Panc1 (cell line): ENCODE measurements at regions not wholly inside any gene's neighbourhood (a gene's known extent, or its start where the extent isn't known, plus 50 kb on each side); places are given as distances from the start of the nearest gene placed in this dataset.

ENCODE experiments used
- ATAC-seq: fragments of 200-7000 bp; cut with Tn5 transposase; 2 replicates; pipeline ENCODE4 v1.9.1; 2020; ENCODE audit warnings: mild to moderate bottlenecking, moderate library complexity
- BruUV-seq: library from RNA; stranded (reverse); fragments of 400-500 nt; replicated peaks from 2 replicates; lab custom pipeline; 2021; lab: Mats Ljungman, UMichigan
- CTCF ChIA-PET: fragments of 300-600 bp; sonication (Branson Sonifier 250); formaldehyde crosslinking; loops from one replicate; lab custom pipeline; 2022; ENCODE audit warnings: antibody characterized with exemption; lab: Charles Lee
- POLR2A ChIA-PET: fragments of 300-600 bp; sonication (Branson Sonifier 250); formaldehyde crosslinking; loops from one replicate; lab custom pipeline; 2022; ENCODE audit warnings: antibody characterized with exemption; lab: Charles Lee
- DNase-seq: peaks from one replicate; pipeline ENCODE4 v3.0.0-alpha.2; 2010; ENCODE audit warnings: low read depth, low spot score
- H3K27ac ChIP-seq: 2 replicates; pipeline ENCODE4 v1.5.1; 2011; ENCODE audit warnings: mild to moderate bottlenecking, low read length, inconsistent platforms
- H3K27me3 ChIP-seq: fragments of 200-500 bp; sonication (Bioruptor generic); 2 replicates; pipeline ENCODE4 v1.6.0; 2014; ENCODE audit warnings: low read length, inconsistent platforms; ENCODE audit not compliant: control insufficient read depth, insufficient read depth
- H3K36me3 ChIP-seq: fragments of 200-500 bp; sonication (Bioruptor generic); 2 replicates; pipeline ENCODE4 v1.5.1; 2014; ENCODE audit warnings: inconsistent platforms, mild to moderate bottlenecking, low read length, moderate library complexity; ENCODE audit not compliant: control insufficient read depth, insufficient read depth
- H3K4me1 ChIP-seq: 2 replicates; pipeline ENCODE4 v1.5.1; 2011; ENCODE audit warnings: inconsistent platforms, mild to moderate bottlenecking, low read length, moderate library complexity; ENCODE audit not compliant: control insufficient read depth, insufficient read depth
- H3K4me3 ChIP-seq, 2 experiments: 2 replicates each; pipeline ENCODE4 v1.5.1; 2011 to 2012; ENCODE audit warnings: low read depth in 2 of 2, low read length in 2 of 2, mild to moderate bottlenecking in 2 of 2, inconsistent platforms in 1 of 2, moderate library complexity in 1 of 2
- H3K9me3 ChIP-seq: fragments of 200-500 bp; sonication (Bioruptor generic); 2 replicates; pipeline ENCODE4 v1.5.1; 2014; ENCODE audit warnings: low read depth, mild to moderate bottlenecking, inconsistent platforms, low read length, moderate library complexity; ENCODE audit not compliant: control insufficient read depth, insufficient read depth
- CTCF ChIP-seq: fragments of 450-650 bp; IDR thresholded peaks from 2 replicates; pipeline ENCODE4 v1.5.1; 2017; ENCODE audit warnings: mild to moderate bottlenecking
- POLR2AphosphoS5 ChIP-seq: IDR thresholded peaks from 2 replicates; pipeline ENCODE4 v1.6.1; 2012; ENCODE audit warnings: mild to moderate bottlenecking, low read depth, low read length, moderate library complexity
- REST ChIP-seq, 2 experiments: IDR thresholded peaks; 2 replicates each; pipeline ENCODE4 v1.6.1; 2011 to 2012; ENCODE audit warnings: low read depth in 2 of 2, control low read depth in 1 of 2, low read length in 1 of 2, mild to moderate bottlenecking in 1 of 2, moderate library complexity in 1 of 2; ENCODE audit not compliant: insufficient read depth in 1 of 2
- SIN3A ChIP-seq: IDR thresholded peaks from 2 replicates; pipeline ENCODE4 v1.6.1; 2012; ENCODE audit warnings: low read depth, mild to moderate bottlenecking, low read length, moderate library complexity, borderline replicate concordance; ENCODE audit not compliant: insufficient read depth
- TCF7L2 ChIP-seq: IDR thresholded peaks from 2 replicates; pipeline ENCODE4 v1.6.1; 2011; ENCODE audit warnings: mild to moderate bottlenecking, low read depth, low read length, inconsistent platforms
- in situ Hi-C: cut with HindIII; loops from 2 replicates; pipeline ENCODE4 v1.10.0; 2016; ENCODE audit warnings: low sequenced_read_pairs, low pct_unique_long_range_greater_than_20kb
- intact Hi-C: fragments of 100-400 bp; cut with micrococcal nuclease; formaldehyde crosslinking; loops from one replicate; pipeline ENCODE4 v1.10.0; 2022; ENCODE audit not compliant: unreplicated experiment

DNA sequence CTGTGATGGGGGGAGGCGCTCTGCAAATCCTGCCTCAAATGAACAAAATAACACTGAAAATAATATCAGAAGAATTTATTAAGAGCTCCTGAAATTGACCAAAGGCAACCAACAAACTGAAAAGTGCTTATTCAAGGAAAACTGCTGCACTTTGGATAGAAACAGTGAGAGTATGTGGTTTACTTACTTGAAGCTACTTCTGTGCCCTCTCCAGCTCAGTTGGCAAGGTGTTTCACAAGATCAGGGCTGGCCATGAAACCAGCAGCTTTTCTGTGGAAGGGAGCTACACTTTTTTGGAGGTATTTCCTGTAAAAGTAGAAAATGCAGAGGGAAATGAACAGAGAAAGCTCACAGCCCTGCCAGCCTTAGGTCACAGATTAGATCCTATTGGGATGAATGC is 310.0 kb upstream of the SPAG17 start:
- TF ChIP-seq TCF7L2 (no peak), REST (IDR thresholded peaks at IDR 0.05; ENCODE audit: insufficient read depth in 1 of 2, low read depth in 2 of 2, low read length in 1 of 2) (no peak), SIN3A (no peak), CTCF (no peak), POLR2AphosphoS5 (no peak)
- POLR2A ChIA-PET, result no interaction called here
- BruUV-seq, result no TSS peak
- H3K4me1 ChIP-seq, result no peaks in the 10 kb centered on the region
- H3K4me3 ChIP-seq, result no peak overlapping the region
- CTCF ChIA-PET, result no interaction called here
- intact Hi-C loops (no loop called here), in situ Hi-C loops (no loop called here)
- no peak overlapping the region for H3K27ac ChIP-seq
- H3K36me3 ChIP-seq, result no peaks in the 10 kb centered on the region
- ATAC-seq, result no peak
- no peak for DNase-seq
- H3K27me3 ChIP-seq, result no peaks in the 10 kb centered on the region
- H3K9me3 ChIP-seq, result no peaks in the 10 kb centered on the region

DNA sequence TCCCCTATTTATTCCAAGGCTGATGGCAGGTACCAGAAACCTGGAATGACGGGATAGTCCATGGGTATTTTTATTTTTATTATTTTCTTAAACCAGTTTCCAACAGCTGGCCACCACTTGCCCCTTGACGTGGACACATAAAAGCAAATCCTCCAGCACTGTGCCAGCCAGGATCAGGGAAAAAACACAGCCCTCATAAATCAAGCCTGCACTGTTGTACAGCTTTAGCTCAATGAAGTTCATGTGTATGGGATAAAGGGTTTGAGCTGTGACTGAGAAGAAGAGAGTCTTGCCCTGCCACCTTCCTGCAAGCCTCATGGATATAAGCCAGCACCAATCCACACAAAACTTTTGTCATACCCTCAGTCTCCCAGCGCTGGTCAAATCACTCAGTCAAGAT is 303.8 kb upstream of the SPAG17 start:
- ATAC-seq, result no peak
- Histone ChIP-seq H3K9me3 (no peaks in the 10 kb centered on the region), H3K4me1 (no peaks in the 10 kb centered on the region), H3K27ac (no peak overlapping the region), H3K36me3 (no peaks in the 10 kb centered on the region), H3K27me3 (no peaks in the 10 kb centered on the region), H3K4me3 (no peak overlapping the region)
- ChIA-PET CTCF (no interaction called here), POLR2A (no interaction called here)
- intact Hi-C loops, result no loop called here
- no peak for TF ChIP-seq REST (IDR thresholded peaks at IDR 0.05; ENCODE audit: insufficient read depth in 1 of 2, low read depth in 2 of 2, low read length in 1 of 2)
- TF ChIP-seq POLR2AphosphoS5, result no peak
- TF ChIP-seq CTCF, result no peak
- TF ChIP-seq TCF7L2, result no peak
- no peak for TF ChIP-seq SIN3A
- no peak for DNase-seq
- in situ Hi-C loops, result no loop called here
- BruUV-seq, result no TSS peak
